Large intestine (tissue), 3 donors: ENCODE measurements at regions not wholly inside any gene's neighbourhood (a gene's known extent, or its start where the extent isn't known, plus 50 kb on each side); places are given as distances from the start of the nearest gene placed in this dataset.

Experiments used
- DNase-seq, 2 donors: peaks; one replicate each; pipeline versions ENCODE4 v3.0.0 to v3.0.0-alpha.2; 2013
- H3K27ac ChIP-seq: one replicate; pipeline ENCODE4 v1.5.1; 2013; ENCODE audit warnings: low read length
- H3K27me3 ChIP-seq: 2 replicates; pipeline ENCODE4 v1.6.1; 2013; ENCODE audit warnings: low read length; ENCODE audit not compliant: control insufficient read depth, insufficient read depth
- H3K36me3 ChIP-seq: 2 replicates; pipeline ENCODE4 v1.6.1; 2013; ENCODE audit warnings: low read length; ENCODE audit not compliant: control insufficient read depth, insufficient read depth
- H3K4me1 ChIP-seq: one replicate; pipeline ENCODE4 v1.6.1; 2013; ENCODE audit warnings: low read length; ENCODE audit not compliant: control insufficient read depth, insufficient read depth
- H3K4me3 ChIP-seq: one replicate; pipeline ENCODE4 v1.5.1; 2013; ENCODE audit warnings: low read length
- H3K9me3 ChIP-seq: one replicate; pipeline ENCODE4 v1.6.1; 2013; ENCODE audit warnings: mild to moderate bottlenecking, low read depth, low read length, moderate library complexity; ENCODE audit not compliant: control insufficient read depth
- WGBS: methylation state at CpG from one replicate; pipeline ENCODE4 v1.1.5; 2013; ENCODE audit warnings: low lambda C conversion rate; ENCODE audit not compliant: insufficient coverage; 5-methylcytosine and 5-hydroxymethylcytosine counted together

DNA sequence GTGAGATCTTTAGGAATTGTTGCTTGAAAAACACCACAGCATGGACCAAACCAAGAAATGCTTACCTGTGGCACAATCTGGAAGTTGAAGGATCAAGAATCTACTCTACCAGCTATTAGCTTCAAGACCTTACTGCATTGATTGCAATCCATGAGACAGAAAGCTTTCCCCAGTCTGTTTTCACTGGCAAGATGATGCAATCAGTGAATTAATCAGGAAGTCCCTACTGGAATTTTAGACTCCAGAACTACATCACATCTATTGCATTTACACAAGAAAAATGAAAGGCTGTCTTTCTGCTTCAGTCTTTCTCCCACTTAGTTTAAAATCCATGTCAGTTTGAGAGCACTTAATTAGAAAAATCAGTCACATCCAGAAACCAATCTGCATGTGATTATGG is 191.7 kb downstream of the TFEC start:
- DNase-seq = no peak
- Histone ChIP-seq H3K27ac (no peak overlapping the region), H3K27me3 (no peaks in the 10 kb centered on the region), H3K4me3 (no peak overlapping the region), H3K36me3 (no peaks in the 10 kb centered on the region), H3K9me3 (no peaks in the 10 kb centered on the region), H3K4me1 (no peaks in the 10 kb centered on the region)

DNA sequence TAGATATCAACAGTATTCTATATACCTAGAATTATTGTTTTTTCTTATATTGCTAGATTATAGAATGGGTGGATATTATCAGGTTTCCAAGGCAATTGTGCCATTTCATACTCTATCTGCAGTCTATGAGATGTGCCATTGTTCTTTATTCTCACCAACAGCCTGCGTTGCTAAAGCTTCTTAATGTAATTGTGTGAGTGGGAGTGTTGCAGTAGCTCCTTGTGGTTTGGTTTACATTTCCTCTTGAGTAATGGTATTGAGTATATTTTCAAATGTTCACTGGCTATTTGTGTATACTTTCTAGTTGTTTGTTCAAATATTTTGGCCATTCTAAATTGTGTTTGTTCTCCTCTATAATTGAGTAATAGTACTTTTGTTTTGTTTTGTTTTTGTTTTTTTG is 199.2 kb downstream of the TFEC start:
- no CpG with 5 or more reads among the region's 1 CpG for WGBS
- no peak overlapping the region for H3K27ac ChIP-seq
- no peak overlapping the region for H3K4me3 ChIP-seq
- H3K36me3 ChIP-seq = no peaks in the 10 kb centered on the region
- H3K27me3 ChIP-seq = no peaks in the 10 kb centered on the region
- DNase-seq = no peak
- H3K9me3 ChIP-seq = no peaks in the 10 kb centered on the region
- no peaks in the 10 kb centered on the region for H3K4me1 ChIP-seq

DNA sequence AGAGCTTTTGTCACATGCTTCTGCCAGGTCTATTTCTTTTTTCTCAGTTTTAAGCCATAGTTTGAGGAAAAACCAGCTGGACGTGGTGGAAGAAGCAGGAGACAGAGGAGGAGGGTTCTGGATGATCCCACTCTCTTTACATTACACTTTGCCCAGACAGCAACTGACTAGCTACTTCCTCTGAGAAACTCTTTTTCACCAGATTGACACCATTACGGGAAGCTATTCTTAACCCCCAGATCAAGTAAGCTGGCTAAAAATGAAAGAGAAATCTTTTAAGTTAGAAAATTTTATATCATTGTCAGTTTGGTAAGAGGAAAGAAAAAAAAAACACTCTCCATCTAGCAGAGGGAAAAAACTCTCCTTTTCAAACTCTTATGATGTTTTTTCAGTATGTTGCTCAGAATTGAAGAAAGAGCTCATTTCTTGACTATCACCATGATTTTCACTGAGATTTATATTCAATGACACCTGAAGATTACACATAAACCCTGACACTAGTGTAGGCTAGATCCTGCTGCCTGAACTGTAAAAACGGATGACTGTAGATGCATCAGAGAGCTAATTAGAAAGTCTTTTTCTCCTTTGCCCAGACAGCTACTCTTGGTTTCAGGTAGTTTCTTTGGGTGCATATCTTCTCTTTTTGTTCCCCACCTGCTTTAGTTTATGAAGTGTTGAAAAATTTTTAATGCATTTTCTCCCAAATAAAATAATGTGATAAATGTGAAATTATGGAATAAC is 203.1 kb downstream of the TFEC start:
- WGBS = no CpG with 5 or more reads among the region's 3 CpGs
- Histone ChIP-seq H3K9me3 (no peaks in the 10 kb centered on the region), H3K4me1 (peaks cover 3% of the 10 kb centered on the region), H3K27ac (no peak overlapping the region), H3K27me3 (no peaks in the 10 kb centered on the region), H3K36me3 (no peaks in the 10 kb centered on the region), H3K4me3 (no peak overlapping the region)
- DNase-seq = no peak

DNA sequence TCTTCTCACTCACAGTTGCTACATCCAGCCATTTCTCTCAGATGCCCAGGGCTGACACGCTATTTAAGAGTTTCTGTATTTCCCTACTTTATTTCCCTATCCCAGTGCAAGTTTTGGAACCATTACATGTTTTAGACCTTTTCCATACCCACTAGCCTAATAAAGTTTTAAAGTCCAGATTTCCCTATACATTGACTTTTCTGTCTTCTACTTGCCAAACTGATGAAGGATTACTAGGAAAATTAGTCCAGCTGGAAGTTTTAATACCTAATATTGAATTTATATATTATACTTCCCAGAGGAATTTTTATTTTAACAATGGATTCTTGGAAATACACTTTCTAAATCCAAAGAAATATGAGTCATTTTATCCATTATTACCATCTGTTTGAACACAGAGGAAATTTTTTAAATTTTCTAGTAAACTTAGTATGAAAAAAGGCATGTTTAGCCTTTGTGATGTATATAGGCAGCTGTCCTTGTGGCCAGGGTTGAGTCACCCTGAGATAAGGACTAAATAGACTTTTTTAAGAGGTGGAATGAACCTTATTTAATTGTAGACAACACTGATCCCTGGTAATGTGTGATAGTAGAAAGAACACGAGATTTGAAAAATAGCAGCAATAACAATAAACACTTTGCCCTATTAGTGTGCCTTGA is 205.0 kb downstream of the TFEC start:
- DNase-seq = peak; percentile 9 to 43
- H3K4me3 ChIP-seq = no peak overlapping the region
- H3K9me3 ChIP-seq = peaks cover 3% of the 10 kb centered on the region
- H3K27ac ChIP-seq = no peak overlapping the region
- H3K4me1 ChIP-seq = peaks cover 3% of the 10 kb centered on the region
- no peaks in the 10 kb centered on the region for H3K27me3 ChIP-seq
- no peaks in the 10 kb centered on the region for H3K36me3 ChIP-seq
- WGBS = 43% methylated on average over 1 of the region's 2 CpGs

DNA sequence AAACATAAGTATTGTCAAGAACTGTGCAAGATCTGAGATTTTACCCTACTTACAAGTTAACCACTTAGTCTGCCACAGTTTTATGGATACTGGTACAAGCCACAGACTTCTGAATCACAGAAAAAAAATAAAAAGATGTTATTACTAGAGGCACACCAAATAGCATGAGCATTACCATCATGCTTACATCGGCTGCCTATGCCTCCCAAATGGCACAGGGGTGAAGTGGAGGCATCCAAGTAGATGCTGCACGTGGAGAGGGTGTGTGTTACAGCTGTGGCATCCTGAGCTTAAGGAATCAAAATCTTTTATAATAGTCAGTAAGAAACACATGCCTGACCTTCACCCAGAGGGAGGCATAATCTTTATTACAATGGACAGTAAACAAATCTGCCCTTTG is 207.8 kb downstream of the TFEC start:
- Histone ChIP-seq H3K4me1 (peaks cover 3% of the 10 kb centered on the region), H3K4me3 (no peak overlapping the region), H3K36me3 (no peaks in the 10 kb centered on the region), H3K9me3 (peaks cover 3% of the 10 kb centered on the region), H3K27ac (no peak overlapping the region), H3K27me3 (no peaks in the 10 kb centered on the region)
- WGBS = no CpG with 5 or more reads among the region's 2 CpGs
- peak; percentile 43 to 72 for DNase-seq

DNA sequence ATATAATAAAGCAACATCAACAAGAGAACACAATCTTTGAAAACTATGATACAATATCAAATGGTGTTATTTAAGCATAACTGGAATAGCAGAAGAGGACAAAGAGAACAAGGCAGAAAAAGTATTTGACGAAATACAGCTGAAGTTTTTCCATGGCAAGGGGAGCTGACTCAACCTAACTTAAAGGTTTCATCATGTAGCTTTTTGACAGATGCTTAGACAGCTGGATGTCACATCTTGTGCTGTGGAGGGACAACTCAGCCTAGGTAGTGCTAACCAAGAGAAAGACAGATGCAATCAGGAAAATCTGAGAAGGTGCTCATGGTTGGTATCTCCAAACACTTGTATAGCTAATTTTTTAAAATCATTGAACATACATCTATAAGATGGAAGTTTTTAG is 208.2 kb downstream of the TFEC start:
- Histone ChIP-seq H3K4me1 (peaks cover 3% of the 10 kb centered on the region), H3K36me3 (no peaks in the 10 kb centered on the region), H3K27me3 (no peaks in the 10 kb centered on the region), H3K4me3 (no peak overlapping the region), H3K9me3 (peaks cover 3% of the 10 kb centered on the region), H3K27ac (no peak overlapping the region)
- no peak for DNase-seq
- WGBS = no CpG with 5 or more reads among the region's 1 CpG

DNA sequence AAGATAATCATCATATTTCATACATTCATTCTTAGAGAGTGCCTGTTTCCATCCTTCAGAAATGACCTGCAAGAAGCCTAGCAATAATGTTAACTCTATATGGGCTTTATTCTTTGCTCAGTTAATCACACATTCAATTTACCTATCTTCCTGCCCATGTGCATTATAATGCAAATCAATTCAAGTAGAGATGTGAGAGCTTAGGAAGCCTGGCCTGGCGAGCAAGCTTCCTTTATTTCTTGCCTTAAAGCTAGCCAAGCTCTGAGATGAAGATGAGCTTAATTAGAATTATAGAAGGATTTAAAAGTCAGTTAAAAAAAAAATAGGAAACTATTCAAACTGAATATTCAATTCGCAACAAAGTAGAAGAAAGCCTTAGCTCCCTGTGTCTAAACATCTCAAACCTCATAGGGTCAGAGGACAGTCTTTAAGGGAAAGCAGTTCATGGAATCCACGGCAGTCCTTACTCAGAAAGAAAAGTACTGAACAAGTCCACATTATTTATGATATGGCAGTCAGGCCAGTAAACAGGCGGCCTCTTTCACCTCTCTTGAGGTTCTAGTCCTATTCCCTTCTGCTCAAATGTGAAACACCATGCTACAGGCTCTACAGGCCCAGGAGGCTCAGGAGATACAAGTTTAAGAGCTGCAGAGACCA is 214.1 kb downstream of the TFEC start:
- WGBS = 100% methylated on average over 2 of the region's 4 CpGs
- Histone ChIP-seq H3K27me3 (no peaks in the 10 kb centered on the region), H3K36me3 (no peaks in the 10 kb centered on the region), H3K9me3 (no peaks in the 10 kb centered on the region), H3K4me3 (no peak overlapping the region), H3K27ac (no peak overlapping the region), H3K4me1 (no peaks in the 10 kb centered on the region)
- no peak for DNase-seq

DNA sequence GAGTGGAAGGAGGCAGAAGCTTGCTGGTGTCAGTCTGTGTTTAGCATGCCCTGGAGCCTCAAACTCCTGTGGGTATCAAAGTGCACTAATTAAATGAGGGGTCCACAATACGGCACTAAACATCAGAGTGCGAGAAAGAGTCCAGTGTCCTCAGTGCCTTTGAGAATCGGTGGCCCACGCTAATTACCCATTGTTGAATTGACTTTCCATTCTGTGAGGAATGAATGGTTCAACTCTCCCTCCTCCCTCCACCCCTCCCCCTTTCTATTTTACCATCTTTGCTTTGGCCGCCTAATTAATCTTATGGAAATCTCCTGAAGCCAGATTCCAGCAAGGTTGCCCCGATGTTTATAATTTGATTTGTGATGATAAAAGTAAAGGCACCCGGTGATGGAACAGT is 217.8 kb downstream of the TFEC start:
- H3K4me1 ChIP-seq = no peaks in the 10 kb centered on the region
- H3K27me3 ChIP-seq = no peaks in the 10 kb centered on the region
- H3K36me3 ChIP-seq = no peaks in the 10 kb centered on the region
- 60% methylated on average over 1 of the region's 7 CpGs for WGBS
- no peak for DNase-seq
- no peak overlapping the region for H3K27ac ChIP-seq
- H3K9me3 ChIP-seq = no peaks in the 10 kb centered on the region
- no peak overlapping the region for H3K4me3 ChIP-seq

DNA sequence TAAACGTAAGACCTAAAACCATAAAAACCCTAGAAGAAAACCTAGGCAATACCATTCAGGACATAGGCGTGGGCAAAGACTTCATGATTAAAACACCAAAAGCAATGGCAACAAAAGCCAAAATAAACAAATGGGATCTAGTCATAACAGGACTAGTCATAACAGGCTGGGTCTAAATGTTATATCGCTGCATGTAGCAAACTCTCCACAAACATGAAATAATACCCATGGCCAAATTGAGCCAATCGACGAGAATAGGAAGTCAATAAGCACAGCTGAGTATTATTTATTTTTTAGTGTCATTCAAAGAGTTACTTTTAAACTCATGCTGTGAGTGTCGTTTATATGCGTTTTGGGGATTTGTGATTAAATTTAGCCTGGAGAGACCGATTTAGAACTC is 225.1 kb downstream of the TFEC start:
- Histone ChIP-seq H3K9me3 (no peaks in the 10 kb centered on the region), H3K4me3 (no peak overlapping the region), H3K36me3 (no peaks in the 10 kb centered on the region), H3K27ac (no peak overlapping the region), H3K27me3 (no peaks in the 10 kb centered on the region), H3K4me1 (no peaks in the 10 kb centered on the region)
- WGBS = 38% methylated on average over 2 of the region's 8 CpGs
- DNase-seq = no peak

DNA sequence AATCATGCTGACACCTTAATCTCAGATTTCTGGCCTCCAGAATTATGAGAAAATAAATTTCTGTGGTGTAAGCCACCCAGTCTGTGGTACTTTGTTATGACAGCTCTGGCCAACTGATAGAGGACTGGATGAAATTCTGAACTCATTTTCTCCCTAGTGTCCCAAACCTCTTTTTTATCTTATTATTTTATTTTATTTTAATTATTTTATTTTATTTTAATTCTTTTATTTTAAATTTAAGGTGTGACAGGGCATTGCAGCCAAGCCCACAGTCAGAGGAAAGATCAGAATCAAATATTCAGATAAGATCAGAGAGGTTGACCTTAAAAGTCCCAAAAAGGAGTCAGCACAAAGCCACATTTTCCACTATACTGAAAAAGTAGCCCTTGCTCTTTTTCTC is 228.1 kb downstream of the TFEC start:
- Histone ChIP-seq H3K4me1 (no peaks in the 10 kb centered on the region), H3K9me3 (no peaks in the 10 kb centered on the region), H3K4me3 (no peak overlapping the region), H3K27ac (no peak overlapping the region), H3K27me3 (no peaks in the 10 kb centered on the region), H3K36me3 (no peaks in the 10 kb centered on the region)
- DNase-seq = no peak

DNA sequence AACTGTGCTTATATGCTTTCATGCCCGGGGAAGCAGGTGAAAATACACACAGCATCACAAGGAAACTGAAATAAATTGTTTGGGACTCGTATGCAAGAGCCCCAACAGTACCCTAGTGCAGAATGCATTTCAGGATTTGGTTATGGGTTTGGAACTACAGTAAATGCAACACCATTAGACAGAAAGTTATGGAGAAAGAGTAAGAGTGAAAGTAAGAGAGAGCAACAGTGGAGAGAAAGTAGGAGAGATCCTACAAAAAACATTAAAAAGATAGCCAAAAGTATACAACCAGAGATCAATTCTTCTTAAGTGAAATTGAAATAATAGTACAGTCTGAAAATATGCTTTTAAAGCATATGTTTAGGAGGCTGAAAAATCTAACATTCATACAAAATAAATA is 231.1 kb downstream of the TFEC start:
- no peaks in the 10 kb centered on the region for H3K4me1 ChIP-seq
- no peaks in the 10 kb centered on the region for H3K36me3 ChIP-seq
- no peaks in the 10 kb centered on the region for H3K27me3 ChIP-seq
- no peak for DNase-seq
- H3K4me3 ChIP-seq = no peak overlapping the region
- WGBS = no CpG with 5 or more reads among the region's 2 CpGs
- H3K27ac ChIP-seq = no peak overlapping the region
- H3K9me3 ChIP-seq = no peaks in the 10 kb centered on the region
